ENCODE measurements at regions not wholly inside any gene's neighbourhood (a gene's known extent, or its start where the extent isn't known, plus 50 kb on each side); places are given as distances from the start of the nearest gene placed in this dataset.

DNA sequence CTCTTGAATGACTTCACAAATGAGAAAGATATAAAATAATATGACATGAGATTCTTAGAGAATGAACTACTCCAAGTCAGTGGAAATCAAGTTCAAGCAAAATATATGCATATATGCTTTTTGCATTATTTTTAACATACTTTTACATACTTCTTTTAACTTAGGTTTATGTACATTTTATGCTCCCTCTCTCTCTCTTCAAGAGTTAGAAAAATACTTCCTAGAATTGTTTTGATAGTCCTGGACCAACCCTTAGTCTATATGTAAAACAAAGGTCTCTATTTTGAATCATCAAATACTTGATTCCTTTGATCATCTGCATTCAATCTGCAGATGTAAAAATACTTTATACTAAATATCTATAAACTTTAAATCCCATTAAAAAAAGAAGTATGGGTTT lies 187.8 kb downstream of the DEPDC1B start:
- TF ChIP-seq, protein P1, sequence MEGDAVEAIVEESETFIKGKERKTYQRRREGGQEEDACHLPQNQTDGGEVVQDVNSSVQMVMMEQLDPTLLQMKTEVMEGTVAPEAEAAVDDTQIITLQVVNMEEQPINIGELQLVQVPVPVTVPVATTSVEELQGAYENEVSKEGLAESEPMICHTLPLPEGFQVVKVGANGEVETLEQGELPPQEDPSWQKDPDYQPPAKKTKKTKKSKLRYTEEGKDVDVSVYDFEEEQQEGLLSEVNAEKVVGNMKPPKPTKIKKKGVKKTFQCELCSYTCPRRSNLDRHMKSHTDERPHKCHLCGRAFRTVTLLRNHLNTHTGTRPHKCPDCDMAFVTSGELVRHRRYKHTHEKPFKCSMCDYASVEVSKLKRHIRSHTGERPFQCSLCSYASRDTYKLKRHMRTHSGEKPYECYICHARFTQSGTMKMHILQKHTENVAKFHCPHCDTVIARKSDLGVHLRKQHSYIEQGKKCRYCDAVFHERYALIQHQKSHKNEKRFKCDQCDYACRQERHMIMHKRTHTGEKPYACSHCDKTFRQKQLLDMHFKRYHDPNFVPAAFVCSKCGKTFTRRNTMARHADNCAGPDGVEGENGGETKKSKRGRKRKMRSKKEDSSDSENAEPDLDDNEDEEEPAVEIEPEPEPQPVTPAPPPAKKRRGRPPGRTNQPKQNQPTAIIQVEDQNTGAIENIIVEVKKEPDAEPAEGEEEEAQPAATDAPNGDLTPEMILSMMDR (IDR thresholded peaks at IDR 0.05) = no peak
- TF ChIP-seq ZFX (IDR thresholded peaks at IDR 0.05; ENCODE audit: borderline replicate concordance) = no peak
